Mesenchymal stem cell (in vitro differentiated cells and primary cell): ENCODE measurements at regions not wholly inside any gene's neighbourhood (a gene's known extent, or its start where the extent isn't known, plus 50 kb on each side); places are given as distances from the start of the nearest gene placed in this dataset.

Experiments
- DNase-seq: peaks from one replicate; pipeline ENCODE4 v3.0.0-alpha.2; 2013
- H2AFZ ChIP-seq: one replicate; pipeline ENCODE4 v1.6.1; 2013; ENCODE audit warnings: low read depth, mild to moderate bottlenecking, control low read depth, inconsistent platforms, low read length, moderate library complexity
- H2AK5ac ChIP-seq: 2 replicates; pipeline ENCODE4 v1.6.1; 2013; ENCODE audit warnings: low read length, moderate library complexity, mild to moderate bottlenecking, inconsistent platforms; ENCODE audit not compliant: severe bottlenecking
- H2BK120ac ChIP-seq: one replicate; pipeline ENCODE4 v1.6.1; 2013; ENCODE audit warnings: low read depth, mild to moderate bottlenecking, inconsistent platforms, low read length, moderate library complexity
- H2BK12ac ChIP-seq, 2 experiments: one replicate each; pipeline ENCODE4 v1.6.1; 2013; ENCODE audit warnings: inconsistent platforms in 2 of 2, low read length in 2 of 2, mild to moderate bottlenecking in 2 of 2, moderate library complexity in 2 of 2, control low read depth in 1 of 2
- H2BK15ac ChIP-seq: one replicate; pipeline ENCODE4 v1.6.1; 2013; ENCODE audit warnings: mild to moderate bottlenecking, low read depth, inconsistent platforms; ENCODE audit not compliant: poor library complexity, severe bottlenecking
- H2BK5ac ChIP-seq: 2 replicates; pipeline ENCODE4 v1.6.1; 2013; ENCODE audit warnings: low read depth, mild to moderate bottlenecking, low read length, control low read depth, inconsistent platforms; ENCODE audit not compliant: poor library complexity, severe bottlenecking
- H3K14ac ChIP-seq, 2 experiments: one replicate each; pipeline ENCODE4 v1.6.1; 2013; ENCODE audit warnings: inconsistent platforms in 2 of 2, low read length in 2 of 2, control low read depth in 1 of 2, mild to moderate bottlenecking in 1 of 2, moderate library complexity in 1 of 2
- H3K18ac ChIP-seq, 2 experiments: one replicate each; pipeline ENCODE4 v1.6.1; 2013; ENCODE audit warnings: inconsistent platforms in 2 of 2, low read length in 2 of 2, control low read depth in 1 of 2, low read depth in 1 of 2, mild to moderate bottlenecking in 1 of 2
- H3K23ac ChIP-seq, 2 experiments: one replicate each; pipeline ENCODE4 v1.6.1; 2013; ENCODE audit warnings: inconsistent platforms in 2 of 2, low read length in 2 of 2, mild to moderate bottlenecking in 2 of 2, moderate library complexity in 2 of 2, control low read depth in 1 of 2
- H3K27ac ChIP-seq: 2 replicates; pipeline ENCODE4 v1.5.1; 2013; ENCODE audit warnings: mild to moderate bottlenecking, moderate library complexity, low read length, control low read depth, inconsistent platforms; ENCODE audit not compliant: poor library complexity, severe bottlenecking
- H3K27me3 ChIP-seq, 2 experiments: 2 replicates each; pipeline versions ENCODE4 v1.6.1 to v1.7.0; 2013; ENCODE audit warnings: low read length in 2 of 2, mild to moderate bottlenecking in 2 of 2, moderate library complexity in 2 of 2, control low read depth in 1 of 2, inconsistent platforms in 1 of 2; ENCODE audit not compliant: control insufficient read depth in 1 of 2, insufficient read depth in 1 of 2
- H3K36me3 ChIP-seq, 2 experiments: 2 replicates each; pipeline versions ENCODE4 v1.6.1 to v1.7.0; 2013; ENCODE audit warnings: low read length in 2 of 2, control low read depth in 1 of 2, inconsistent platforms in 1 of 2, low read depth in 1 of 2, mild to moderate bottlenecking in 1 of 2; ENCODE audit not compliant: insufficient read depth in 2 of 2, control insufficient read depth in 1 of 2
- H3K4ac ChIP-seq, 2 experiments: one replicate each; pipeline ENCODE4 v1.6.1; 2013; ENCODE audit warnings: inconsistent platforms in 2 of 2, low read length in 2 of 2, mild to moderate bottlenecking in 2 of 2, moderate library complexity in 2 of 2, control low read depth in 1 of 2, low read depth in 1 of 2
- H3K4me1 ChIP-seq: 2 replicates; pipeline ENCODE4 v1.6.1; 2013; ENCODE audit warnings: low read depth, low read length, control low read depth; ENCODE audit not compliant: control insufficient read depth, insufficient read depth
- H3K4me2 ChIP-seq: 2 replicates; pipeline ENCODE4 v1.6.1; 2013; ENCODE audit warnings: low read length, mild to moderate bottlenecking, inconsistent platforms; ENCODE audit not compliant: poor library complexity, severe bottlenecking
- H3K4me3 ChIP-seq, 2 experiments: 2 replicates each; pipeline versions ENCODE4 v1.5.1 to v1.7.0; 2013; ENCODE audit warnings: low read length in 2 of 2, mild to moderate bottlenecking in 2 of 2, control low read depth in 1 of 2, low read depth in 1 of 2; ENCODE audit not compliant: insufficient read depth in 1 of 2
- H3K79me1 ChIP-seq: replicated peaks from 2 replicates; pipeline ENCODE4 v1.6.1; 2013; ENCODE audit warnings: mild to moderate bottlenecking, control low read depth, low read length, inconsistent platforms; ENCODE audit not compliant: poor library complexity, severe bottlenecking
- H3K9ac ChIP-seq: 2 replicates; pipeline ENCODE4 v1.7.0; 2013; ENCODE audit warnings: mild to moderate bottlenecking, low read length, moderate library complexity
- H3K9me3 ChIP-seq: 2 replicates; pipeline ENCODE4 v1.7.0; 2013; ENCODE audit warnings: mild to moderate bottlenecking, low read length; ENCODE audit not compliant: control insufficient read depth
- H4K8ac ChIP-seq: one replicate; pipeline ENCODE4 v1.6.1; 2013; ENCODE audit warnings: inconsistent platforms, mild to moderate bottlenecking, low read length, moderate library complexity
- H4K91ac ChIP-seq: one replicate; pipeline ENCODE4 v1.6.1; 2013; ENCODE audit warnings: mild to moderate bottlenecking, low read length, inconsistent platforms
- WGBS: methylation state at CpG from one replicate; pipeline ENCODE4 v1.1.7; 2013; ENCODE audit warnings: mixed read lengths; 5-methylcytosine and 5-hydroxymethylcytosine counted together

- no peaks in the 10 kb centered on the region for H3K4me1 ChIP-seq
- H3K9me3 ChIP-seq, result no peaks in the 10 kb centered on the region
- H2BK5ac ChIP-seq, result no peak overlapping the region
- no peak for DNase-seq
- no peaks in the 10 kb centered on the region for H3K36me3 ChIP-seq
- no peaks in the 10 kb centered on the region for H3K79me1 ChIP-seq
- H3K4me3 ChIP-seq, result no peak overlapping the region
- H3K27ac ChIP-seq, result no peak overlapping the region
- no peak overlapping the region for H4K8ac ChIP-seq
- H3K14ac ChIP-seq, result no peak overlapping the region
- H4K91ac ChIP-seq, result no peak overlapping the region
- no peak overlapping the region for H2AK5ac ChIP-seq
- no peak overlapping the region for H2BK120ac ChIP-seq
- no peaks in the 10 kb centered on the region for H3K27me3 ChIP-seq
- no peak overlapping the region for H3K4me2 ChIP-seq
- no peak overlapping the region for H2AFZ ChIP-seq
- H3K9ac ChIP-seq, result no peak overlapping the region
- no peak overlapping the region for H2BK12ac ChIP-seq
- H2BK15ac ChIP-seq, result no peak overlapping the region
- H3K4ac ChIP-seq, result no peak overlapping the region
- no peak overlapping the region for H3K18ac ChIP-seq
- no peak overlapping the region for H3K23ac ChIP-seq
- 80% methylated on average over 1 of the region's 2 CpGs for WGBS
Measured at GRCh38 chr5:104053353-104053649, 490.7 kb upstream of the NUDT12 start.

DNA sequence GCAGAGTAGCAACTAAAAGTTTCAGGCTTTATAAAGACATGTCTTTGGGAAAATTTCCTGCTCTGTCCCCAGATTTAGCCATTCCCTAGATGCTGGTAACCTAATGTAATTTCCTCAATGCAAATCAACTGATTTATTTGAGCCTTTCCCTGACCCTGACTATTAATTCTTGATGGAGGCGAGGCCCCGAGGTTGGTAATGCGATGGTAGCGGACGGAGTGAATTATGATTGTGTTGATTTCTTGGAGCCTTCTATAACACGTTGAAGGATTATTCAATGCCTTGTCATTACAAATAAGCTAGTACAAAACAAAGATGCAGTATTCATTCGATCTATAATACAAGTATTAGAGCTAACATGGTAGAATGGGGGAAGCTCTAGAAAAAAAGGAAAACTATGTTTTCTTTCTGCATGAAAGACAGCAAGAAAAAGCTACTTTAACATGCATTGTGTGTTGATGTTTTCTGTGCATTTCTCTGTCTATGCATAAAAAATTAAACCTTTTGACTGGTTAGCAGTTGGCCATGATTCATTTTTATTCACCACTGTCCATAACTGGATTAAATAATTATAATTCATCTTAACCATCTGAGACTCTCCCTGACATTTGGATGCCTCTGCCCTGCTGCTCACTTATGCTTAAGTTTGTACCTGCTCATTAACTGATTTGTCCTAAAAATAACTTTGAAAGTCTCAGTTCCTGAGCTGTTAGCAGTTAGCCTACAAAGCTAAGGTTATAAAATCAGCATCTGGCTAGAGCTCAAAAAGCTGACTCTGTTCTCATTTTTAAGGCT is 490.2 kb upstream of the NUDT12 start:
- no peak overlapping the region for H3K14ac ChIP-seq
- no peak overlapping the region for H2AK5ac ChIP-seq
- 90% methylated on average over 5 of the region's 7 CpGs for WGBS
- H4K91ac ChIP-seq, result no peak overlapping the region
- no peaks in the 10 kb centered on the region for H3K9me3 ChIP-seq
- H3K18ac ChIP-seq, result no peak overlapping the region
- no peak overlapping the region for H3K4me3 ChIP-seq
- no peak overlapping the region for H3K9ac ChIP-seq
- DNase-seq, result no peak
- H2BK5ac ChIP-seq, result no peak overlapping the region
- no peaks in the 10 kb centered on the region for H3K36me3 ChIP-seq
- H3K4me1 ChIP-seq, result no peaks in the 10 kb centered on the region
- no peak overlapping the region for H3K4me2 ChIP-seq
- no peak overlapping the region for H2BK15ac ChIP-seq
- H3K27ac ChIP-seq, result no peak overlapping the region
- no peak overlapping the region for H4K8ac ChIP-seq
- no peak overlapping the region for H2BK12ac ChIP-seq
- H3K79me1 ChIP-seq, result no peaks in the 10 kb centered on the region
- H3K4ac ChIP-seq, result no peak overlapping the region
- no peaks in the 10 kb centered on the region for H3K27me3 ChIP-seq
- H2AFZ ChIP-seq, result no peak overlapping the region
- H2BK120ac ChIP-seq, result no peak overlapping the region
- H3K23ac ChIP-seq, result no peak overlapping the region

DNA sequence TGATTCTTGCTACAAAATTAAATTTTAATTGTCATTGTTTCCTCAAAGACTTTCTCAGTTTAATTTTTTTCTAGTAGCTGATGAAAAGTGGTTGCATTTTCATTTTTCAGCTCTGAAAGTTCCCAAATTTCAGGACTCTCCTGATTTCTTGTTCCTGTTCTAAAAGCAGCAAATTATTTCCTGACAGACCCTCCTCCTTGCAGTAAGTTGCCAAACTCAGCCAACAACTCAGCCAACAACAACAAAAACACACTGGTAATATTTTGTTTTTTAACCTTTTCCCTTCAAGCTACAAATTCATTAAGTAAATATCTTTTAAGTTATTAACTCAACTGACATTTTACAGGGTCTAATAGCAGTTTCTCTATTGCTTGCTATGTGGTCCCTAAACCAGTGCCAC is 487.8 kb upstream of the NUDT12 start:
- no peak overlapping the region for H2AK5ac ChIP-seq
- H3K27ac ChIP-seq, result no peak overlapping the region
- H3K27me3 ChIP-seq, result no peaks in the 10 kb centered on the region
- no peak overlapping the region for H3K9ac ChIP-seq
- no peak overlapping the region for H3K14ac ChIP-seq
- H2BK12ac ChIP-seq, result no peak overlapping the region
- no peaks in the 10 kb centered on the region for H3K79me1 ChIP-seq
- H2BK5ac ChIP-seq, result no peak overlapping the region
- H4K8ac ChIP-seq, result no peak overlapping the region
- H2BK15ac ChIP-seq, result no peak overlapping the region
- no peaks in the 10 kb centered on the region for H3K36me3 ChIP-seq
- H2BK120ac ChIP-seq, result no peak overlapping the region
- no peak overlapping the region for H3K4me3 ChIP-seq
- no peak overlapping the region for H2AFZ ChIP-seq
- H3K4me1 ChIP-seq, result no peaks in the 10 kb centered on the region
- no peak overlapping the region for H3K23ac ChIP-seq
- H3K18ac ChIP-seq, result no peak overlapping the region
- H4K91ac ChIP-seq, result no peak overlapping the region
- H3K4ac ChIP-seq, result no peak overlapping the region
- H3K9me3 ChIP-seq, result no peaks in the 10 kb centered on the region
- no peak overlapping the region for H3K4me2 ChIP-seq
- no peak for DNase-seq

DNA sequence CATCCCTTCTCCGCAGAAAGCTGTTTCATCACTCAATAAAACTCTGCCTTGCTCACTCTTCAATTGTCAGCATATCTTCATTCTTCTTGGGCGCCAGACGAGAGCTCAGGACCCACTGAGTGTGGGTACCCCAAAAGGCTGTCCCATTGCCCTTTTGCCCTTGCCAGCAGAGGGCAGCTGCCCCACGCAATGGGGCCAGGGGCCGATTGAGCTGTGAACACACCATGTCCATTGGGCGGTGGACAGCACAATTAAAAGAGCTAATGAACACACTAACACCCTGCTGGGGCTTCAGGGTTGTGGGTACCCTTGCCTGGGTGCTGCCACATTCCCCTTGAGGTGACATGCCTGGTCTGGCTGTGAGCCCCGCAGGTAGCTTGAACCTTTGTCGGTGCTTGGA is 487.2 kb upstream of the NUDT12 start:
- 96% methylated on average over 8 of the region's 8 CpGs for WGBS

More for the DNA sequence above, 487.2 kb upstream of the NUDT12 start:
- no peak overlapping the region for H4K91ac ChIP-seq
- H3K27ac ChIP-seq, result no peak overlapping the region
- no peak overlapping the region for H2BK120ac ChIP-seq
- H3K14ac ChIP-seq, result no peak overlapping the region
- H2BK5ac ChIP-seq, result no peak overlapping the region
- H3K79me1 ChIP-seq, result no peaks in the 10 kb centered on the region
- no peak overlapping the region for H3K9ac ChIP-seq
- no peak overlapping the region for H4K8ac ChIP-seq
- no peak overlapping the region for H3K4me3 ChIP-seq
- DNase-seq, result no peak
- no peak overlapping the region for H2AK5ac ChIP-seq
- H2AFZ ChIP-seq, result no peak overlapping the region
- no peaks in the 10 kb centered on the region for H3K4me1 ChIP-seq
- no peaks in the 10 kb centered on the region for H3K27me3 ChIP-seq
- no peaks in the 10 kb centered on the region for H3K9me3 ChIP-seq
- no peak overlapping the region for H3K4me2 ChIP-seq
- no peak overlapping the region for H2BK15ac ChIP-seq
- H2BK12ac ChIP-seq, result no peak overlapping the region
- no peaks in the 10 kb centered on the region for H3K36me3 ChIP-seq
- H3K23ac ChIP-seq, result no peak overlapping the region
- H3K4ac ChIP-seq, result no peak overlapping the region
- no peak overlapping the region for H3K18ac ChIP-seq
